ENCODE measurements at regions not wholly inside any gene's neighbourhood (a gene's known extent, or its start where the extent isn't known, plus 50 kb on each side); places are given as distances from the start of the nearest gene placed in this dataset.
"Not testable (repeated sequence)": the region's sequence is repeated elsewhere in the genome, so short reads cannot be mapped to it uniquely, and the experiment has no call there.

DNA sequence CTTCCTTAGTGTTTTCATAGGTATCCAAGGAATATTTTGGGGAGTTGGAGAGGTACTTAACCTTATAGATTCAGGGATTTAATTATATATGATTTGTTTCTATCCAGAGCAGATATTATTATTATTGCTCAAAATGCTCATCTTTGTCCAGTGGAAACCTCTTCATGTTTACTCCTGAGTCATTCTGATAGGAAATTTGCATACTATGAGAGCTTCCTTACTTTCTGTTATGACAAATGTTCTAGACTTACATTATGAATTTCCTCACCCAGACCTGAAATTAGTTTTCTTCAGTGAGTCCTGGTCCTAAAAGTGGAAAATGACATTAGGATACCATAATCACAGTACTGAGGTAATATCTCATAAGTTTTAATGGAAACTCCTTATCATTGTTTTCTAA, 57.5 kb upstream of the PLPPR5 start:
- Mint-ChIP-seq H3K9me3 (ENCODE audit: low read depth) (no peaks in the 10 kb centered on the region), H3K4me1 (ENCODE audit: low read depth) (no peaks in the 10 kb centered on the region)

DNA sequence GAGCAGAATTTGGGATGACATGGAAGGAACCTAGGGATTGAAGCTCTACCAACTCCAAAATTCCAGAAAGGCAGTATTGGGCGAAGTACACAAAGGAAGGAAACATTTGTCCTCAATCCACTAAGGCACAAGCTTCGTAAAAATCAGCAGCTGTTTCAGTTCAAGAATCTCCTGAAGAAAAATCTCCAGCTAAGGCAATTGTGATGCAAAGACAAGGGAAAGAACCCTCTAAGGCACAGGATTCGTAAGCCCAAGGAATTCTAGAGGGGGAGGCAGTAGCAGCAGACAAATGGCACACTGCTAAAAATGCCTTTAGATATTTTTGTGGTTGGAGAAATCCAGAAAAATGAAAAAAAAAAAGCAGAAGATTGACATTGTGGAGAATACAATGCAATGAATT, 64.5 kb upstream of the PLPPR5 start:
- Mint-ChIP-seq H3K27me3 (ENCODE audit: low read depth) (peaks cover 11% of the 10 kb centered on the region), H3K27ac (ENCODE audit: unreplicated experiment) (no peak overlapping the region), H3K4me1 (ENCODE audit: low read depth) (no peaks in the 10 kb centered on the region), H3K36me3 (ENCODE audit: low read depth) (no peaks in the 10 kb centered on the region), H3K4me3 (ENCODE audit: unreplicated experiment) (no peak overlapping the region), H3K9me3 (ENCODE audit: low read depth) (no peaks in the 10 kb centered on the region)
- no peak for TF ChIP-seq CTCF (IDR thresholded peaks at IDR 0.05)
- DNase-seq (ENCODE audit: low spot score) = no peak

More for the DNA sequence above, 57.5 kb upstream of the PLPPR5 start:
- no peak overlapping the region for H3K27ac Mint-ChIP-seq (ENCODE audit: unreplicated experiment)
- no peak for TF ChIP-seq CTCF (IDR thresholded peaks at IDR 0.05)
- DNase-seq (ENCODE audit: low spot score) = no peak
- no peaks in the 10 kb centered on the region for H3K36me3 Mint-ChIP-seq (ENCODE audit: low read depth)
- peaks cover 29% of the 10 kb centered on the region for H3K27me3 Mint-ChIP-seq (ENCODE audit: low read depth)
- H3K4me3 Mint-ChIP-seq (ENCODE audit: unreplicated experiment) = no peak overlapping the region

DNA sequence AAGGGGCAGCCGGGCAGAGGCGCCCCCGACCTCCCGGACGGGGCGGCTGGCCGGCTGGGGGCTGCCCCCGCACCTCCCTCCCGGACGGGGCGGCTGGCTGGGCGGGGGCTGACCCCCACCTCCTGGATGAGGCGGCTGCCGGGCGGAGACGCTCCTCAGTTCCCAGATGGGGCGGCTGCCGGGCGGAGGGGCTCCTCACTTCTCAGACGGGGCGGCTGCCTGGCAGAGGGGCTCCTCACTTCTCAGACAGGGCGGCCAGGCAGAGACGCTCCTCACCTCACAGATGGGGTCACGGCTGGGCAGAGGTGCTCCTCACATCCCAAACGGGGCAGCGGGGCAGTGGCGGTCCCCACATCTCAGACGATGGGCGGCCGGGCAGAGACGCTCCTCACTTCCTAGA, 73.9 kb upstream of the PLPPR5 start:
- peaks cover 17% of the 10 kb centered on the region for H3K27me3 Mint-ChIP-seq (ENCODE audit: low read depth)
- not testable (repeated sequence) for H3K4me1 Mint-ChIP-seq (ENCODE audit: low read depth); H3K27ac Mint-ChIP-seq (ENCODE audit: unreplicated experiment); H3K4me3 Mint-ChIP-seq (ENCODE audit: unreplicated experiment); H3K36me3 Mint-ChIP-seq (ENCODE audit: low read depth); DNase-seq (ENCODE audit: low spot score); H3K9me3 Mint-ChIP-seq (ENCODE audit: low read depth)

- no peaks in the 10 kb centered on the region for H3K4me1 Mint-ChIP-seq (ENCODE audit: low read depth)
- H3K36me3 Mint-ChIP-seq (ENCODE audit: low read depth) = no peaks in the 10 kb centered on the region
- no peak overlapping the region for H3K4me3 Mint-ChIP-seq (ENCODE audit: unreplicated experiment)
- no peak for DNase-seq (ENCODE audit: low spot score)
- no peaks in the 10 kb centered on the region for H3K9me3 Mint-ChIP-seq (ENCODE audit: low read depth)
- TF ChIP-seq CTCF (IDR thresholded peaks at IDR 0.05) = no peak
- H3K27me3 Mint-ChIP-seq (ENCODE audit: low read depth) = peaks cover 9% of the 10 kb centered on the region
- H3K27ac Mint-ChIP-seq (ENCODE audit: unreplicated experiment) = no peak overlapping the region
Observed at GRCh38 chr1:99082366-99082765, 77.7 kb upstream of the PLPPR5 start.

DNA sequence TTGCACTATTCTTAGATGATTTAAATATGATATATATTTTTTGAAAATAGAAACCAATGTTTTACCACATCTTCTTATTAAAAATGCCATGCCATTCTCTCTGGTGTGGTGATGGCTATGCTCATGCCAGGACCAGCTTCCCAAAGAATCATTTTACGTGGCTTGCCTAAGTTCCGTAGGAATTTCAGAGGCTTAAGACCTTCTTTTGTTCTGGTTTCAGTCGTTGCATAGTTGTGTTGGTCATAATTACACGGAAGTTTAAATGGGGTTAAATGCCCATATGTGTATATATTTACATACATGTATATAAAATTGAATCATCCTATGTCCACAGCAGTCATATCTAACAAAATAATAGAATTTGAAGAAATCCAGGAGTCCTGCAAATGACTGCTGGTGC, 78.7 kb upstream of the PLPPR5 start:
- H3K4me1 Mint-ChIP-seq (ENCODE audit: low read depth) = no peaks in the 10 kb centered on the region
- H3K27me3 Mint-ChIP-seq (ENCODE audit: low read depth) = peaks cover 9% of the 10 kb centered on the region
- no peak for DNase-seq (ENCODE audit: low spot score)
- H3K4me3 Mint-ChIP-seq (ENCODE audit: unreplicated experiment) = no peak overlapping the region
- H3K27ac Mint-ChIP-seq (ENCODE audit: unreplicated experiment) = no peak overlapping the region
- no peak for TF ChIP-seq CTCF (IDR thresholded peaks at IDR 0.05)
- no peaks in the 10 kb centered on the region for H3K36me3 Mint-ChIP-seq (ENCODE audit: low read depth)
- H3K9me3 Mint-ChIP-seq (ENCODE audit: low read depth) = peaks cover 2% of the 10 kb centered on the region

DNA sequence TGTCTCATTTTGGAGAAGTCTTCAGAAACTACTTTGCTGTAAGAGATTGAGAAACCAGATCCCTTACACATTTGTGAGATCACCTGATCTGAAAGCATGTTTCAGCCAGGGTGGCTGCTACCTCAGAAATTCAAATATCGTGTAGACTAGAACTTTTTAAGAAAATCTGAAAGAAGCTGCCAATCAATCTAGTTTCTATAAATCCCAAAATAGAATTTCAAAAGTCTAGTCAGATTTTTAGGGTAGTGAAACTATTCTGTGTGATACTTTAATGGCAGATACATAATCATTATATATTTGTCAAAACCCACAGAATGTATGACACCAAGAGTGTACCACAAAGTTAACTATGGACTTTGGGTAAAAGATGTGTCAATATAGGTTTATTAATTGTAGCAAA, 79.9 kb upstream of the PLPPR5 start:
- no peak for TF ChIP-seq CTCF (IDR thresholded peaks at IDR 0.05)
- H3K27ac Mint-ChIP-seq (ENCODE audit: unreplicated experiment) = no peak overlapping the region

More for the DNA sequence above, 79.9 kb upstream of the PLPPR5 start:
- H3K9me3 Mint-ChIP-seq (ENCODE audit: low read depth) = peaks cover 2% of the 10 kb centered on the region
- H3K36me3 Mint-ChIP-seq (ENCODE audit: low read depth) = no peaks in the 10 kb centered on the region
- no peak for DNase-seq (ENCODE audit: low spot score)
- no peaks in the 10 kb centered on the region for H3K4me1 Mint-ChIP-seq (ENCODE audit: low read depth)
- H3K27me3 Mint-ChIP-seq (ENCODE audit: low read depth) = peaks cover 12% of the 10 kb centered on the region
- H3K4me3 Mint-ChIP-seq (ENCODE audit: unreplicated experiment) = no peak overlapping the region

Measured in chondrocyte (in vitro differentiated cells).